A549 (cell line): ENCODE measurements at regions not wholly inside any gene's neighbourhood (a gene's known extent, or its start where the extent isn't known, plus 50 kb on each side); places are given as distances from the start of the nearest gene placed in this dataset.

ENCODE experiments used
- ATAC-seq, 2 experiments: fragments of 200-7000 bp in 1 of 2; fragments of >200 bp in 1 of 2; cut with Nextera tagmentation in 1 of 2; cut with Tn5 transposase in 1 of 2; 3 replicates each; pipeline versions ENCODE4 v1.8.0 to v1.9.1; 2018 to 2020; ENCODE audit warnings: mild to moderate bottlenecking in 1 of 2, moderate library complexity in 1 of 2
- CTCF ChIA-PET: fragments of 300-600 bp; sonication (Branson Sonifier 250); formaldehyde crosslinking; extraction: SDS; loops from one replicate; lab custom pipeline; 2021; ENCODE audit warnings: antibody characterized with exemption, inconsistent platforms; lab: Yijun Ruan, JAX
- POLR2A ChIA-PET: fragments of 350-600 bp; formaldehyde crosslinking; extraction: SDS; loops from one replicate; lab custom pipeline; 2021; ENCODE audit warnings: antibody characterized with exemption, inconsistent platforms; lab: Yijun Ruan, JAX
- DNase-seq, 2 experiments: peaks; one replicate each; pipeline versions ENCODE4 v3.0.0 to v3.0.0-alpha.2; 2011 to 2016; ENCODE audit warnings: low read depth in 1 of 2, low spot score in 1 of 2
- FAIRE-seq: peaks from 2 replicates; lab custom pipeline; 2011; peaks lifted over from hg19 to GRCh38; lab: Jason Lieb, UNC
- H3K27ac ChIP-seq, 2 experiments: fragments of >200 bp; sonication (Bioruptor Twin); formaldehyde crosslinking; 3 replicates each; pipeline ENCODE4 v1.5.1; 2016 to 2017
- H3K4me1 ChIP-seq: fragments of >200 bp; sonication (Bioruptor Twin); formaldehyde crosslinking; 3 replicates; pipeline ENCODE4 v1.6.1; 2016
- H3K4me2 ChIP-seq: fragments of >200 bp; sonication (Bioruptor Twin); formaldehyde crosslinking; 3 replicates; pipeline ENCODE4 v1.6.1; 2016
- H3K4me3 ChIP-seq: fragments of >200 bp; sonication (Bioruptor Twin); formaldehyde crosslinking; 3 replicates; pipeline ENCODE4 v1.5.1; 2016
- H3K9me3 ChIP-seq: fragments of >200 bp; sonication (Bioruptor Twin); formaldehyde crosslinking; 3 replicates; pipeline ENCODE4 v1.6.1; 2016
- BCL3 ChIP-seq: fragments of >200 bp; sonication (Bioruptor Twin); formaldehyde crosslinking; IDR thresholded peaks from 3 replicates; pipeline ENCODE4 v1.6.1; 2016
- CHD2 ChIP-seq: fragments of 150-350 bp; IDR thresholded peaks from 2 replicates; pipeline ENCODE4 v1.6.1; 2014; ENCODE audit warnings: low read length; ENCODE audit not compliant: partially characterized antibody
- CHD4 ChIP-seq: fragments of 200-600 bp; sonication (generic); IDR thresholded peaks from 2 replicates; pipeline ENCODE4 v1.6.1; 2016; ENCODE audit warnings: antibody characterized with exemption, mild to moderate bottlenecking, borderline replicate concordance
- EHF ChIP-seq: fragments of 250-450 bp; sonication (Bioruptor Pico); IDR thresholded peaks from 2 replicates; pipeline ENCODE4 v1.5.0; 2020; ENCODE audit warnings: mild to moderate bottlenecking
- ELK1 ChIP-seq: fragments of 150-350 bp; IDR thresholded peaks from 2 replicates; pipeline ENCODE4 v1.6.1; 2014; ENCODE audit warnings: low read depth, mild to moderate bottlenecking, low read length
- FOSL2 ChIP-seq, 2 experiments: fragments of 450-650 bp in 1 of 2; fragments of >200 bp in 1 of 2; sonication (Bioruptor Twin) in 1 of 2; formaldehyde crosslinking; IDR thresholded peaks; 2 replicates each; pipeline versions ENCODE4 v1.5.0 to v1.6.1; 2016 to 2020; ENCODE audit warnings: mild to moderate bottlenecking in 1 of 2, moderate library complexity in 1 of 2
- JUNB ChIP-seq: fragments of >200 bp; sonication (Bioruptor Twin); formaldehyde crosslinking; IDR thresholded peaks from 2 replicates; pipeline ENCODE4 v1.6.1; 2016
- MAFK ChIP-seq: fragments of 450-650 bp; IDR thresholded peaks from 2 replicates; pipeline ENCODE4 v1.6.1; 2014; ENCODE audit not compliant: partially characterized antibody
- MAZ ChIP-seq: fragments of 150-350 bp; IDR thresholded peaks from 2 replicates; pipeline ENCODE4 v1.6.1; 2014; ENCODE audit warnings: antibody characterized with exemption, low read depth, low read length, borderline replicate concordance
- RARB ChIP-seq: fragments of 250-450 bp; sonication (Bioruptor Pico); IDR thresholded peaks from 2 replicates; pipeline ENCODE4 v1.8.0; 2021; ENCODE audit warnings: mild to moderate bottlenecking, moderate library complexity
- RCOR1 ChIP-seq: fragments of 150-350 bp; IDR thresholded peaks from 2 replicates; pipeline ENCODE4 v1.6.1; 2014; ENCODE audit warnings: antibody characterized with exemption, low read length, low read depth
- SMC3 ChIP-seq: fragments of >200 bp; sonication (Bioruptor Twin); formaldehyde crosslinking; IDR thresholded peaks from 3 replicates; pipeline ENCODE4 v1.6.1; 2018; ENCODE audit warnings: inconsistent platforms
- ZFP36 ChIP-seq: fragments of 450-650 bp; IDR thresholded peaks from 2 replicates; pipeline ENCODE4 v1.6.1; 2014; ENCODE audit warnings: borderline replicate concordance; ENCODE audit not compliant: partially characterized antibody
- ZNF302 ChIP-seq: fragments of 250-450 bp; sonication (Bioruptor Pico); IDR thresholded peaks from 2 replicates; pipeline ENCODE4 v1.9.0; 2021; ENCODE audit warnings: inconsistent platforms, mild to moderate bottlenecking, moderate library complexity
- ZSCAN20 ChIP-seq: fragments of 250-450 bp; sonication (Bioruptor Pico); IDR thresholded peaks from 2 replicates; pipeline ENCODE4 v1.8.0; 2022; ENCODE audit warnings: mild to moderate bottlenecking, moderate library complexity
- WGBS: methylation state at CpG from one replicate; pipeline ENCODE4 v1.1.6; 2017; ENCODE audit errors: missing lambda C conversion rate; 5-methylcytosine and 5-hydroxymethylcytosine counted together
- TF ChIP-seq, protein P1 (sequence below): fragments of 200-600 bp; sonication (generic); IDR thresholded peaks from 2 replicates; pipeline ENCODE4 v1.6.1; 2016; ENCODE audit warnings: antibody characterized with exemption, mild to moderate bottlenecking, moderate library complexity
- TF ChIP-seq, protein P2 (sequence below): fragments of >200 bp; sonication (Bioruptor Twin); formaldehyde crosslinking; IDR thresholded peaks from 3 replicates; pipeline ENCODE4 v1.5.1; 2016

DNA sequence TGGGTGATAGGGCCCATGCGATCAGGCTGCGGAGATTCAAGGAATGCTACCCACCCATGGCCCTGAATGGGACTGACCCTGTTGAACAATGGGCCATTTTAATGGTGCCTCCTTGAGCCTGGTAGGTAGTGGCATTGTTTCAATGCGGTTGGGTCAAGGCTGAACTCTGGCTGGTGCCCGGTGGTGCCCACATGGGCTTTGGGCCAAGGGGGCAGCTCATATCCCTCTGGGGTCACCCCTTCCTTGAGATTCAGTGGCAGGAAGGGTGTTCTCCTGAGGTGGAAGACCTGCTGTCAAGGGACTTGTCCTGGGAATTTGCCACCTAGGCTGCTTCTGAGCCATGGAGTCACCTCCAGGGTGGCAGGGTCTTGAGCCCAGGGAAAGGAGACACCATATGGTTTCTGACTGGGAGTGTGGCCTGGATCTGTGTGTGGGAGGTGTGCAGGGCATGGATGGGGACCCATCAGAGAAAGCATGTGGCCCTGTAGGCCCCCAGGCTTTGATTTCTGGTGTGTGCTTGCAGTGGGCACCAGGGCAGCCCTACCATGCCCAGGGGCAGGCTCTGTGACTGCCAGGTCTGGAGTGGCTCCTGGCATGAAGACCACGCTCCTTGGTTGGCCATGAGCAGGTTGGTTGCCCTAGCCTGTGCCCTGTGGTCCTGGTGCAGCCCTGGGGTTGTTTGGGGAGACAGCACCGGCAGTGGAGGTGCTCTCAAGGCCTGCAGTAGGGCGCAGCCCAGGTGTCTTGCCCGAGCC is 199.9 kb downstream of the UBE3A start:
- ChIA-PET POLR2A (no interaction called here), CTCF (no interaction called here)
- no peak overlapping the region for H3K4me3 ChIP-seq
- DNase-seq (no peak), FAIRE-seq (no peak), ATAC-seq (no peak)
- no peaks in the 10 kb centered on the region for H3K4me1 ChIP-seq
- no peaks in the 10 kb centered on the region for H3K9me3 ChIP-seq
- H3K27ac ChIP-seq, result no peak overlapping the region
- WGBS, result 0% methylated on average over 1 of the region's 8 CpGs
- no peak overlapping the region for H3K4me2 ChIP-seq
- TF ChIP-seq RARB (CRISPR knock-in tag), result no peak
- no peak for TF ChIP-seq ELK1
- TF ChIP-seq CHD4, result no peak
- no peak for TF ChIP-seq JUNB
- no peak for TF ChIP-seq MAZ
- TF ChIP-seq MAFK, result no peak
- TF ChIP-seq, protein P1, sequence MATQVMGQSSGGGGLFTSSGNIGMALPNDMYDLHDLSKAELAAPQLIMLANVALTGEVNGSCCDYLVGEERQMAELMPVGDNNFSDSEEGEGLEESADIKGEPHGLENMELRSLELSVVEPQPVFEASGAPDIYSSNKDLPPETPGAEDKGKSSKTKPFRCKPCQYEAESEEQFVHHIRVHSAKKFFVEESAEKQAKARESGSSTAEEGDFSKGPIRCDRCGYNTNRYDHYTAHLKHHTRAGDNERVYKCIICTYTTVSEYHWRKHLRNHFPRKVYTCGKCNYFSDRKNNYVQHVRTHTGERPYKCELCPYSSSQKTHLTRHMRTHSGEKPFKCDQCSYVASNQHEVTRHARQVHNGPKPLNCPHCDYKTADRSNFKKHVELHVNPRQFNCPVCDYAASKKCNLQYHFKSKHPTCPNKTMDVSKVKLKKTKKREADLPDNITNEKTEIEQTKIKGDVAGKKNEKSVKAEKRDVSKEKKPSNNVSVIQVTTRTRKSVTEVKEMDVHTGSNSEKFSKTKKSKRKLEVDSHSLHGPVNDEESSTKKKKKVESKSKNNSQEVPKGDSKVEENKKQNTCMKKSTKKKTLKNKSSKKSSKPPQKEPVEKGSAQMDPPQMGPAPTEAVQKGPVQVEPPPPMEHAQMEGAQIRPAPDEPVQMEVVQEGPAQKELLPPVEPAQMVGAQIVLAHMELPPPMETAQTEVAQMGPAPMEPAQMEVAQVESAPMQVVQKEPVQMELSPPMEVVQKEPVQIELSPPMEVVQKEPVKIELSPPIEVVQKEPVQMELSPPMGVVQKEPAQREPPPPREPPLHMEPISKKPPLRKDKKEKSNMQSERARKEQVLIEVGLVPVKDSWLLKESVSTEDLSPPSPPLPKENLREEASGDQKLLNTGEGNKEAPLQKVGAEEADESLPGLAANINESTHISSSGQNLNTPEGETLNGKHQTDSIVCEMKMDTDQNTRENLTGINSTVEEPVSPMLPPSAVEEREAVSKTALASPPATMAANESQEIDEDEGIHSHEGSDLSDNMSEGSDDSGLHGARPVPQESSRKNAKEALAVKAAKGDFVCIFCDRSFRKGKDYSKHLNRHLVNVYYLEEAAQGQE, result no peak
- TF ChIP-seq FOSL2 (IDR thresholded peaks at IDR 0.05), result no peak
- TF ChIP-seq FOSL2 (CRISPR knock-in tag; IDR thresholded peaks at IDR 0.05), result no peak
- no peak for TF ChIP-seq SMC3
- TF ChIP-seq BCL3, result no peak
- no peak for TF ChIP-seq ZFP36
- TF ChIP-seq ZNF302, result no peak
- no peak for TF ChIP-seq EHF (CRISPR knock-in tag)
- no peak for TF ChIP-seq ZSCAN20 (CRISPR knock-in tag)
- TF ChIP-seq, protein P2, sequence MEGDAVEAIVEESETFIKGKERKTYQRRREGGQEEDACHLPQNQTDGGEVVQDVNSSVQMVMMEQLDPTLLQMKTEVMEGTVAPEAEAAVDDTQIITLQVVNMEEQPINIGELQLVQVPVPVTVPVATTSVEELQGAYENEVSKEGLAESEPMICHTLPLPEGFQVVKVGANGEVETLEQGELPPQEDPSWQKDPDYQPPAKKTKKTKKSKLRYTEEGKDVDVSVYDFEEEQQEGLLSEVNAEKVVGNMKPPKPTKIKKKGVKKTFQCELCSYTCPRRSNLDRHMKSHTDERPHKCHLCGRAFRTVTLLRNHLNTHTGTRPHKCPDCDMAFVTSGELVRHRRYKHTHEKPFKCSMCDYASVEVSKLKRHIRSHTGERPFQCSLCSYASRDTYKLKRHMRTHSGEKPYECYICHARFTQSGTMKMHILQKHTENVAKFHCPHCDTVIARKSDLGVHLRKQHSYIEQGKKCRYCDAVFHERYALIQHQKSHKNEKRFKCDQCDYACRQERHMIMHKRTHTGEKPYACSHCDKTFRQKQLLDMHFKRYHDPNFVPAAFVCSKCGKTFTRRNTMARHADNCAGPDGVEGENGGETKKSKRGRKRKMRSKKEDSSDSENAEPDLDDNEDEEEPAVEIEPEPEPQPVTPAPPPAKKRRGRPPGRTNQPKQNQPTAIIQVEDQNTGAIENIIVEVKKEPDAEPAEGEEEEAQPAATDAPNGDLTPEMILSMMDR, result no peak

DNA sequence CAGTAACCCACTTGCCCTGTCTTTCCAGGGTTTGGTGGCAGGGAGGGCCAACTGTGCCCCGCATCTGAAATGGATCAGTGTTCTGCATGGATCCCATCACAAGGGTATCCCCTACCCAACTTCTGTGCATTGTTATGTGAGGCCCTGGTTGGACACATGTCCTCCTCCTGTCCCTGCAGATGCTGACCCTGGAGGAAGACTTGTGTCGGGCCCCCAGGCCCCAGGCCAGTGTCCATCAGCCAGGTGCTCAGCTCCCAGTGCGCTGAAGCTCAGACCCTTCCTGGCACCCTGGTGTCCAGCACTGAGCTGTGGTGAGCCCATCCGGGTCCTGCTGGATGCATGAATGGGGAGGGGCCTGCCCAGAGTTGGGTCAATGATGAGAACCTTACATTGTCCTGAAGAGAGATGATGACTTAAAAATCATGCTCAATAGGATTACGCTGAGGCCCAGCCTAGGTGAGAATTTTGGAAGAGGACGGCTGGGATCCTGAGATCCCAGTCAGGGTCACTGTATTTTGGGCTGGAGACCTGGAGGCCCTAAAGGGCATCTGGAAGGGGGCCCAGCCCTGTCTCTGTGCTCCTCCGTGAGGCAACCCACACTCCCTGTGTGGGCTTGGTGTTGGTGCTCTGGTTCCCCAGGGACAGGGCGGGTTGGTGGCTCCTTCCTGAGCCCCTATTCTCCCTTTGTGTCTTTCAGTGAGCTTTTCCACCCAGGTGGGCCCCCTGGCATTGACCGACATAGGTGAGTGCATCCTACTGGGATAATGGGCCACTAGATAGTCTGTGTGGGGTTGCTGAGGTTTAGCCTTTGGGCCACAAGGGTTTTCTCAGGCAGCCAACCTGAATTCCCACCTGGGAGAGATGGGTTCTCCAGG is 199.1 kb downstream of the UBE3A start:
- no peak overlapping the region for H3K4me2 ChIP-seq
- 15% methylated on average over 2 of the region's 9 CpGs for WGBS
- H3K4me1 ChIP-seq, result no peaks in the 10 kb centered on the region
- H3K9me3 ChIP-seq, result no peaks in the 10 kb centered on the region
- no peak for DNase-seq
- no peak for TF ChIP-seq RCOR1
- no peak for TF ChIP-seq CHD2
- TF ChIP-seq, all 56 proteins: peak for 0
- Histone ChIP-seq H3K27ac (no peak overlapping the region), H3K4me3 (no peak overlapping the region)
- no peak for ATAC-seq
- FAIRE-seq, result no peak
- CTCF ChIA-PET, result no interaction called here
- POLR2A ChIA-PET, result no interaction called here
